GM23338 (cell line): ENCODE measurements at regions not wholly inside any gene's neighbourhood (a gene's known extent, or its start where the extent isn't known, plus 50 kb on each side); places are given as distances from the start of the nearest gene placed in this dataset.
A peak's percentile ranks its signal among the peaks of the same experiment; 100 is the strongest.

Source experiments
- ATAC-seq: fragments of 200-7000 bp; cut with Tn5 transposase; 3 replicates; pipeline ENCODE4 v1.9.1; 2020
- DNase-seq: peaks from one replicate; pipeline ENCODE4 v3.0.0-alpha.2; 2015; ENCODE audit warnings: low spot score
- H2AFZ ChIP-seq: fragments of 200-600 bp; sonication (generic); 2 replicates; pipeline ENCODE4 v1.8.0; 2016; ENCODE audit warnings: antibody characterized with exemption, mild to moderate bottlenecking, moderate library complexity
- H3F3A ChIP-seq: fragments of 200-600 bp; sonication (generic); replicated peaks from 2 replicates; pipeline ENCODE4 v1.8.0; 2017; ENCODE audit warnings: antibody characterized with exemption, mixed run types, low read depth
- H3K27ac ChIP-seq: fragments of 200-600 bp; sonication (generic); 2 replicates; pipeline ENCODE4 v1.6.1; 2016; ENCODE audit warnings: low read depth
- H3K27me3 ChIP-seq: fragments of 200-600 bp; sonication (generic); 2 replicates; pipeline ENCODE4 v1.8.0; 2016; ENCODE audit warnings: mild to moderate bottlenecking, mixed run types, moderate library complexity; ENCODE audit not compliant: insufficient read depth
- H3K36me3 ChIP-seq: fragments of 200-600 bp; sonication (generic); 2 replicates; pipeline ENCODE4 v1.8.0; 2016; ENCODE audit warnings: mild to moderate bottlenecking; ENCODE audit not compliant: insufficient read depth
- H3K4me1 ChIP-seq: fragments of 200-600 bp; sonication (generic); 2 replicates; pipeline ENCODE4 v1.8.0; 2016; ENCODE audit warnings: mild to moderate bottlenecking, moderate library complexity; ENCODE audit not compliant: insufficient read depth
- H3K4me2 ChIP-seq: fragments of 200-600 bp; sonication (generic); 2 replicates; pipeline ENCODE4 v1.7.1; 2017; ENCODE audit warnings: mixed run types
- H3K4me3 ChIP-seq: fragments of 200-600 bp; sonication (generic); 2 replicates; pipeline ENCODE4 v1.6.1; 2016; ENCODE audit warnings: mixed run types
- H3K79me2 ChIP-seq: fragments of 200-600 bp; sonication (generic); replicated peaks from 2 replicates; pipeline ENCODE4 v1.8.0; 2017; ENCODE audit warnings: mild to moderate bottlenecking; ENCODE audit not compliant: insufficient read depth
- H3K9me2 ChIP-seq: fragments of 200-600 bp; sonication (generic); 2 replicates; pipeline ENCODE4 v1.8.0; 2017; ENCODE audit not compliant: insufficient read depth
- H4K20me1 ChIP-seq: fragments of 200-600 bp; sonication (generic); replicated peaks from 2 replicates; pipeline ENCODE4 v1.8.0; 2017; ENCODE audit warnings: mild to moderate bottlenecking; ENCODE audit not compliant: insufficient read depth
- H3K27ac Mint-ChIP-seq: 2 replicates; pipeline ENCODE4 v1.8.0; 2020; ENCODE audit warnings: inconsistent platforms, mild to moderate bottlenecking, moderate library complexity, mixed read lengths
- H3K27me3 Mint-ChIP-seq: 3 replicates; pipeline ENCODE4 v1.8.0; 2022; ENCODE audit warnings: low read depth, mild to moderate bottlenecking, moderate library complexity, mixed read lengths, inconsistent platforms; ENCODE audit not compliant: insufficient read depth, poor library complexity
- H3K36me3 Mint-ChIP-seq: 3 replicates; pipeline ENCODE4 v1.8.0; 2021; ENCODE audit warnings: low read depth, mild to moderate bottlenecking, inconsistent platforms, moderate library complexity, mixed read lengths
- H3K4me1 Mint-ChIP-seq: 3 replicates; pipeline ENCODE4 v1.8.0; 2020; ENCODE audit warnings: mild to moderate bottlenecking, inconsistent platforms, mixed read lengths
- H3K4me3 Mint-ChIP-seq: 3 replicates; pipeline ENCODE4 v1.8.0; 2021; ENCODE audit warnings: moderate library complexity, mild to moderate bottlenecking, inconsistent platforms, mixed read lengths
- H3K9me3 Mint-ChIP-seq: 3 replicates; pipeline ENCODE4 v1.8.0; 2020; ENCODE audit warnings: moderate library complexity, mild to moderate bottlenecking, inconsistent platforms, mixed read lengths
- EZH2phosphoT487 ChIP-seq: fragments of 200-600 bp; sonication (generic); IDR thresholded peaks from one replicate; pipeline ENCODE4 v1.8.1; 2018; ENCODE audit warnings: antibody characterized with exemption; ENCODE audit not compliant: unreplicated experiment
- JUNB ChIP-seq: IDR thresholded peaks from one replicate; pipeline ENCODE4 v1.6.1; 2016; ENCODE audit warnings: antibody characterized with exemption; ENCODE audit not compliant: unreplicated experiment
- STAT1 ChIP-seq: IDR thresholded peaks from one replicate; pipeline ENCODE4 v1.6.1; 2016; ENCODE audit warnings: antibody characterized with exemption; ENCODE audit not compliant: unreplicated experiment
- ZNF462 ChIP-seq: fragments of 250-450 bp; sonication (Bioruptor Pico); IDR thresholded peaks from 2 replicates; pipeline ENCODE4 v1.5.0; 2020; ENCODE audit warnings: mild to moderate bottlenecking, moderate library complexity
- TF ChIP-seq, protein P1 (sequence below): IDR thresholded peaks from one replicate; pipeline ENCODE4 v1.6.1; 2018; ENCODE audit warnings: antibody characterized with exemption; ENCODE audit not compliant: unreplicated experiment

GRCh38 chr2:219852626-219853025, 225.2 kb downstream of the SLC4A3 start (continued):
- no peak for TF ChIP-seq ZNF462
- TF ChIP-seq STAT1, result no peak
- no peak for TF ChIP-seq JUNB
- TF ChIP-seq EZH2phosphoT487, result no peak

- Mint-ChIP-seq H3K36me3 (no peaks in the 10 kb centered on the region), H3K27ac (no peak overlapping the region), H3K9me3 (no peaks in the 10 kb centered on the region), H3K4me3 (no peak overlapping the region), H3K4me1 (peaks cover 16% of the 10 kb centered on the region; the same call in 2 of the 3 replicates), H3K27me3 (no peaks in the 10 kb centered on the region)
- no peaks in the 10 kb centered on the region for H4K20me1 ChIP-seq
- DNase-seq, result no peak
- no peaks in the 10 kb centered on the region for H3K27me3 ChIP-seq
- no peaks in the 10 kb centered on the region for H3K36me3 ChIP-seq
- TF ChIP-seq, protein P1, sequence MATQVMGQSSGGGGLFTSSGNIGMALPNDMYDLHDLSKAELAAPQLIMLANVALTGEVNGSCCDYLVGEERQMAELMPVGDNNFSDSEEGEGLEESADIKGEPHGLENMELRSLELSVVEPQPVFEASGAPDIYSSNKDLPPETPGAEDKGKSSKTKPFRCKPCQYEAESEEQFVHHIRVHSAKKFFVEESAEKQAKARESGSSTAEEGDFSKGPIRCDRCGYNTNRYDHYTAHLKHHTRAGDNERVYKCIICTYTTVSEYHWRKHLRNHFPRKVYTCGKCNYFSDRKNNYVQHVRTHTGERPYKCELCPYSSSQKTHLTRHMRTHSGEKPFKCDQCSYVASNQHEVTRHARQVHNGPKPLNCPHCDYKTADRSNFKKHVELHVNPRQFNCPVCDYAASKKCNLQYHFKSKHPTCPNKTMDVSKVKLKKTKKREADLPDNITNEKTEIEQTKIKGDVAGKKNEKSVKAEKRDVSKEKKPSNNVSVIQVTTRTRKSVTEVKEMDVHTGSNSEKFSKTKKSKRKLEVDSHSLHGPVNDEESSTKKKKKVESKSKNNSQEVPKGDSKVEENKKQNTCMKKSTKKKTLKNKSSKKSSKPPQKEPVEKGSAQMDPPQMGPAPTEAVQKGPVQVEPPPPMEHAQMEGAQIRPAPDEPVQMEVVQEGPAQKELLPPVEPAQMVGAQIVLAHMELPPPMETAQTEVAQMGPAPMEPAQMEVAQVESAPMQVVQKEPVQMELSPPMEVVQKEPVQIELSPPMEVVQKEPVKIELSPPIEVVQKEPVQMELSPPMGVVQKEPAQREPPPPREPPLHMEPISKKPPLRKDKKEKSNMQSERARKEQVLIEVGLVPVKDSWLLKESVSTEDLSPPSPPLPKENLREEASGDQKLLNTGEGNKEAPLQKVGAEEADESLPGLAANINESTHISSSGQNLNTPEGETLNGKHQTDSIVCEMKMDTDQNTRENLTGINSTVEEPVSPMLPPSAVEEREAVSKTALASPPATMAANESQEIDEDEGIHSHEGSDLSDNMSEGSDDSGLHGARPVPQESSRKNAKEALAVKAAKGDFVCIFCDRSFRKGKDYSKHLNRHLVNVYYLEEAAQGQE, result no peak
- TF ChIP-seq STAT1, result no peak
- no peak overlapping the region for H3K4me2 ChIP-seq
- no peak overlapping the region for H3K4me3 ChIP-seq
- no peaks in the 10 kb centered on the region for H3K79me2 ChIP-seq
- no peaks in the 10 kb centered on the region; the same call in 1 of the 2 replicates for H3K4me1 ChIP-seq
- H2AFZ ChIP-seq, result peak overlapping the region; percentile 72
- ATAC-seq, result no peak
- H3K9me2 ChIP-seq, result no peaks in the 10 kb centered on the region
- no peak overlapping the region for H3K27ac ChIP-seq
- no peaks in the 10 kb centered on the region for H3F3A ChIP-seq
These were observed 229.2 kb downstream of the SLC4A3 start for GRCh38 chr2:219856602-219857001.
